Esophagus squamous epithelium (tissue), 5 donors: ENCODE measurements at regions not wholly inside any gene's neighbourhood (a gene's known extent, or its start where the extent isn't known, plus 50 kb on each side); places are given as distances from the start of the nearest gene placed in this dataset.

Experiments used
- DNase-seq: peaks from one replicate; lab custom pipeline; 2025; lab: John Stamatoyannopoulos, UW
- H3K27ac ChIP-seq, 4 donors: fragments of 200-600 bp; sonication (generic); one replicate each; pipeline ENCODE4 v1.5.1; 2016 to 2019; ENCODE audit warnings: mild to moderate bottlenecking in 1 of 4
- H3K27me3 ChIP-seq, 4 donors: fragments of 200-600 bp; sonication (generic); 1 replicate in 3 of 4; 2 replicates in 1 of 4; pipeline versions ENCODE4 v1.5.1 to v1.6.0; 2017 to 2021; ENCODE audit warnings: antibody characterized with exemption in 1 of 4
- H3K36me3 ChIP-seq, 3 donors: fragments of 200-600 bp; sonication (generic); one replicate each; pipeline ENCODE4 v1.5.1; 2016 to 2019
- H3K4me1 ChIP-seq, 3 donors: fragments of 200-600 bp; sonication (generic); one replicate each; pipeline ENCODE4 v1.5.1; 2017 to 2019
- H3K4me3 ChIP-seq, 4 donors: fragments of 200-600 bp; sonication (generic); 1 replicate in 3 of 4; 2 replicates in 1 of 4; pipeline ENCODE4 v1.5.1; 2016 to 2019; ENCODE audit warnings: mild to moderate bottlenecking in 2 of 4, moderate library complexity in 1 of 4
- H3K9me3 ChIP-seq, 3 donors: fragments of 200-600 bp; sonication (generic); one replicate each; pipeline ENCODE4 v1.5.1; 2016 to 2019
- CTCF ChIP-seq, 6 experiments: fragments of 450-650 bp in 4 of 6; fragments of 200-600 bp in 2 of 6; sonication (generic) in 2 of 6; IDR thresholded peaks; one replicate each; pipeline ENCODE4 v1.5.1; 2016 to 2019; ENCODE audit warnings: antibody characterized with exemption in 6 of 6, mild to moderate bottlenecking in 4 of 6, moderate library complexity in 4 of 6
- POLR2A ChIP-seq, 4 donors: fragments of 450-650 bp; IDR thresholded peaks; one replicate each; pipeline ENCODE4 v1.6.1; 2017; ENCODE audit warnings: antibody characterized with exemption in 4 of 4, mild to moderate bottlenecking in 4 of 4, moderate library complexity in 3 of 4
- WGBS, 2 donors: methylation state at CpG; one replicate each; pipeline ENCODE4 v1.1.5; 2018; 5-methylcytosine and 5-hydroxymethylcytosine counted together
- intact Hi-C: fragments of 100-400 bp; cut with DNase I; formaldehyde crosslinking; loops from one replicate; pipeline ENCODE4 v1.15.0; 2022
- donor health status: DM: yes; HTN: yes; CAD: no.

- TF ChIP-seq CTCF (IDR thresholded peaks at IDR 0.05) (no peak), POLR2A (IDR thresholded peaks at IDR 0.05) (no peak)
- Histone ChIP-seq H3K27me3 (no peaks in the 10 kb centered on the region), H3K4me1 (no peaks in the 10 kb centered on the region), H3K4me3 (no peak overlapping the region), H3K36me3 (no peaks in the 10 kb centered on the region), H3K27ac (no peak overlapping the region), H3K9me3 (no peaks in the 10 kb centered on the region)
- no peak for DNase-seq
- WGBS, 2 donors, result 59 to 69% methylated on average over 4 of the region's 4 CpGs
- intact Hi-C loops, result no loop called here
These were observed 451.3 kb downstream of the NTRK3 start for GRCh38 chr15:87805117-87805820.

- Histone ChIP-seq H3K27ac (no peak overlapping the region), H3K9me3 (no peaks in the 10 kb centered on the region), H3K36me3 (no peaks in the 10 kb centered on the region), H3K4me1 (no peaks in the 10 kb centered on the region), H3K4me3 (no peak overlapping the region), H3K27me3 (no peaks in the 10 kb centered on the region)
- no peak for DNase-seq
- TF ChIP-seq CTCF (IDR thresholded peaks at IDR 0.05) (no peak), POLR2A (IDR thresholded peaks at IDR 0.05) (no peak)
- intact Hi-C loops, result no loop called here
These were observed 452.1 kb downstream of the NTRK3 start for GRCh38 chr15:87804451-87804850.

GRCh38 chr15:87799838-87800237 lies 456.7 kb downstream of the NTRK3 start:
- TF ChIP-seq CTCF (IDR thresholded peaks at IDR 0.05) (no peak), POLR2A (IDR thresholded peaks at IDR 0.05) (no peak)
- no peak overlapping the region for H3K4me3 ChIP-seq
- no peak overlapping the region for H3K27ac ChIP-seq
- no peaks in the 10 kb centered on the region for H3K27me3 ChIP-seq
- no peaks in the 10 kb centered on the region for H3K9me3 ChIP-seq
- H3K4me1 ChIP-seq, result no peaks in the 10 kb centered on the region
- no peaks in the 10 kb centered on the region for H3K36me3 ChIP-seq
- intact Hi-C loops, result no loop called here
- WGBS, 2 donors, result 27 to 32% methylated on average over 2 of the region's 2 CpGs
- no peak for DNase-seq

- 71 to 82% methylated on average over 3 of the region's 3 CpGs for WGBS, 2 donors
- no peak for TF ChIP-seq CTCF (IDR thresholded peaks at IDR 0.05)
- no peak for TF ChIP-seq POLR2A (IDR thresholded peaks at IDR 0.05)
- Histone ChIP-seq H3K36me3 (no peaks in the 10 kb centered on the region), H3K27ac (no peak overlapping the region), H3K9me3 (no peaks in the 10 kb centered on the region), H3K4me3 (no peak overlapping the region), H3K4me1 (no peaks in the 10 kb centered on the region), H3K27me3 (no peaks in the 10 kb centered on the region)
- intact Hi-C loops, result no loop called here
- no peak for DNase-seq
These were observed 457.1 kb downstream of the NTRK3 start for GRCh38 chr15:87799428-87799827.

GRCh38 chr15:87793725-87794124 lies 462.8 kb downstream of the NTRK3 start:
- no peak for TF ChIP-seq POLR2A (IDR thresholded peaks at IDR 0.05)
- TF ChIP-seq CTCF (IDR thresholded peaks at IDR 0.05), result no peak
- H3K27me3 ChIP-seq, result no peaks in the 10 kb centered on the region
- H3K27ac ChIP-seq, result no peak overlapping the region
- H3K4me3 ChIP-seq, result no peak overlapping the region
- intact Hi-C loops, result no loop called here
- WGBS, 2 donors, result 65 to 70% methylated on average over 4 of the region's 4 CpGs
- H3K4me1 ChIP-seq, result no peaks in the 10 kb centered on the region
- no peaks in the 10 kb centered on the region for H3K9me3 ChIP-seq
- no peak for DNase-seq
- no peaks in the 10 kb centered on the region for H3K36me3 ChIP-seq
